HG02840 (cell line): ENCODE measurements at regions not wholly inside any gene's neighbourhood (a gene's known extent, or its start where the extent isn't known, plus 50 kb on each side); places are given as distances from the start of the nearest gene placed in this dataset.
A peak's percentile ranks its signal among the peaks of the same experiment; 100 is the strongest.

Experiments
- ATAC-seq: cut with Tn5 transposase; IDR thresholded peaks from one replicate; pipeline ENCODE4 v1.9.1; 2021; ENCODE audit warnings: mild to moderate bottlenecking, moderate library complexity, moderate number of reproducible peaks; ENCODE audit not compliant: unreplicated experiment, low FRiP score

GRCh38 chr13:50099473-50099872 lies 84.2 kb downstream of the KCNRG start:
- ATAC-seq, result no peak

GRCh38 chr13:50101590-50101989 lies 86.3 kb downstream of the KCNRG start:
- ATAC-seq, result no peak

- no peak for ATAC-seq
Observed at GRCh38 chr13:50104493-50104892, 89.2 kb downstream of the KCNRG start.

GRCh38 chr13:50106559-50106958 lies 91.3 kb downstream of the KCNRG start:
- no peak for ATAC-seq

GRCh38 chr13:50107205-50107604 lies 92.0 kb downstream of the KCNRG start:
- no peak for ATAC-seq

- ATAC-seq, result no peak
Observed at GRCh38 chr13:50114961-50115360, 99.7 kb downstream of the KCNRG start.

- no peak for ATAC-seq
Observed at GRCh38 chr13:50115695-50116094, 100.5 kb downstream of the KCNRG start.

GRCh38 chr13:50116430-50116973 lies 101.3 kb downstream of the KCNRG start:
- no peak for ATAC-seq

GRCh38 chr13:50119591-50119990 lies 104.3 kb downstream of the KCNRG start:
- ATAC-seq, result no peak

- ATAC-seq, result no peak
Observed at GRCh38 chr13:50122455-50122854, 107.2 kb downstream of the KCNRG start.

- ATAC-seq, result no peak
Observed at GRCh38 chr13:50123002-50123401, 107.8 kb downstream of the KCNRG start.

- ATAC-seq, result no peak
Observed at GRCh38 chr13:50123515-50123861, 108.2 kb downstream of the KCNRG start.

- peak; percentile 54 for ATAC-seq
Observed at GRCh38 chr13:50123862-50124535, 108.8 kb downstream of the KCNRG start.

GRCh38 chr13:50124536-50125303 lies 109.5 kb downstream of the KCNRG start:
- ATAC-seq, result peak; percentile 17

GRCh38 chr13:50125304-50125553 lies 110.0 kb downstream of the KCNRG start:
- no peak for ATAC-seq

GRCh38 chr13:50125554-50126262 lies 110.5 kb downstream of the KCNRG start:
- ATAC-seq, result no peak

- no peak for ATAC-seq
Observed at GRCh38 chr13:50126263-50126992, 111.2 kb downstream of the KCNRG start.

- ATAC-seq, result no peak
Observed at GRCh38 chr13:50126993-50127725, 111.9 kb downstream of the KCNRG start.

GRCh38 chr13:50127726-50128291 lies 112.6 kb downstream of the KCNRG start:
- no peak for ATAC-seq

GRCh38 chr13:50128428-50128931 lies 113.2 kb downstream of the KCNRG start:
- ATAC-seq, result no peak
